BJ (cell line): ENCODE measurements at regions not wholly inside any gene's neighbourhood (a gene's known extent, or its start where the extent isn't known, plus 50 kb on each side); places are given as distances from the start of the nearest gene placed in this dataset.

Experiments
- CTCF ChIA-PET: fragments of 350-600 bp; formaldehyde crosslinking; extraction: SDS; loops from one replicate; lab custom pipeline; 2021; ENCODE audit warnings: antibody characterized with exemption, inconsistent platforms; lab: Yijun Ruan, JAX
- POLR2A ChIA-PET: fragments of 300-600 bp; sonication (Branson Sonifier 250); formaldehyde crosslinking; extraction: SDS; loops from one replicate; lab custom pipeline; 2021; ENCODE audit warnings: antibody characterized with exemption; lab: Charles Lee
- DNase-seq: peaks from one replicate; pipeline ENCODE4 v3.0.0-alpha.2; 2011; ENCODE audit warnings: low read depth
- H3K27me3 ChIP-seq: 2 replicates; pipeline ENCODE4 v1.6.0; 2011; ENCODE audit warnings: low read length; ENCODE audit not compliant: control insufficient read depth, insufficient read depth
- H3K36me3 ChIP-seq: 2 replicates; pipeline ENCODE4 v1.5.1; 2011; ENCODE audit warnings: low read length; ENCODE audit not compliant: control insufficient read depth, insufficient read depth
- H3K4me3 ChIP-seq: 2 replicates; pipeline ENCODE4 v1.5.1; 2011; ENCODE audit warnings: low read depth, mild to moderate bottlenecking, control low read depth, low read length
- CTCF ChIP-seq: IDR thresholded peaks from 2 replicates; pipeline ENCODE4 v1.5.1; 2011; ENCODE audit warnings: low read depth, mild to moderate bottlenecking, control low read depth, inconsistent platforms, low read length, moderate library complexity; ENCODE audit not compliant: insufficient read depth

GRCh38 chr5:87756951-87757350 lies 344.2 kb upstream of the CCNH start:
- Histone ChIP-seq H3K27me3 (no peaks in the 10 kb centered on the region), H3K36me3 (no peaks in the 10 kb centered on the region), H3K4me3 (no peak overlapping the region)
- DNase-seq: no peak
- ChIA-PET POLR2A (no interaction called here), CTCF (no interaction called here)
- TF ChIP-seq CTCF: no peak

- no peaks in the 10 kb centered on the region for H3K27me3 ChIP-seq
- TF ChIP-seq CTCF: no peak
- H3K36me3 ChIP-seq: no peaks in the 10 kb centered on the region
- ChIA-PET CTCF (interaction anchor here (1.2 kb wide), 1 partner anchor 19 kb away, joined by 3 read pairs; no protein-coding TSS in a partner anchor), POLR2A (no interaction called here)
- DNase-seq: no peak
- H3K4me3 ChIP-seq: no peak overlapping the region
Observed at GRCh38 chr5:87755360-87755759, 342.6 kb upstream of the CCNH start.

GRCh38 chr5:87754009-87754757 lies 341.5 kb upstream of the CCNH start:
- no peak for TF ChIP-seq CTCF
- Histone ChIP-seq H3K4me3 (no peak overlapping the region), H3K36me3 (no peaks in the 10 kb centered on the region), H3K27me3 (no peaks in the 10 kb centered on the region)
- ChIA-PET CTCF (no interaction called here), POLR2A (no interaction called here)
- no peak for DNase-seq

GRCh38 chr5:87752362-87752761 lies 339.6 kb upstream of the CCNH start:
- Histone ChIP-seq H3K27me3 (no peaks in the 10 kb centered on the region), H3K36me3 (no peaks in the 10 kb centered on the region), H3K4me3 (no peak overlapping the region)
- TF ChIP-seq CTCF: no peak
- ChIA-PET POLR2A (no interaction called here), CTCF (interaction anchor here (1.1 kb wide), 2 partner anchors 10 to 939 kb away, joined by 3 read pairs; no protein-coding TSS in a partner anchor)
- no peak for DNase-seq

- ChIA-PET POLR2A (no interaction called here), CTCF (interaction anchor here (1.1 to 1.5 kb wide), 2 partner anchors 11 to 939 kb away, joined by 3 read pairs; no protein-coding TSS in a partner anchor)
- Histone ChIP-seq H3K27me3 (no peaks in the 10 kb centered on the region), H3K36me3 (no peaks in the 10 kb centered on the region), H3K4me3 (no peak overlapping the region)
- no peak for TF ChIP-seq CTCF
- no peak for DNase-seq
Observed at GRCh38 chr5:87751824-87752223, 339.1 kb upstream of the CCNH start.
